ENCODE measurements at regions not wholly inside any gene's neighbourhood (a gene's known extent, or its start where the extent isn't known, plus 50 kb on each side); places are given as distances from the start of the nearest gene placed in this dataset.

DNA sequence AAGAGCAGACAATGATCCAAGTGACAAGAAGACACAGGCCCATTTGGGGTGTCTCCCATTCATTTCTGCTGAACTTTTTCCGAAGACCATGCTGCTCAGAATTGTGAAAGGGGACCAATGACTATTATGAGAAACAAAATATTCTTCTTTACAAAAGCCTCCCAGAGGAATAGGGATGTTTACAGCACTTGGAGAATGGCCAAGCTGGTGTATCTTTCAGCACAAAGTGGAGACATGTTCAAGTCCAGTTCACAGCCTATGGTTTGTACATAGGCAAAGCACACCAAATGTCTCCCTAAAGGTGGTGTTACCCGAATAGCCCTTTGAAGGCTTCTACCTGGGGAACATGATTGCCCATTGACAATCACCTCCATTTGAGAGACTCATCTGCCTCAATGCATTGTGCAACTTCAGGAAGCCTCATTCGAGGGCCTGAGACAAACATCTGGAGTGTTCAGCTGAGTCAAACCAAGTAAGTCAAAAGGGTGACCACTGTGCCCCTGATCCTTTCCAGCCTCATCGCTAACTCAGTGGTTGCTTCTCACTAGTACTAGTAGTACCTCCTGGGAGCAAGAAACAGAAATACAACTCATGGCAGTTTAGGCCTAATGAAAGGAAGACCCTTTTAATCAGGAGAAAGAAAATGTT is 451.0 kb upstream of the MARCKS start:
- no peak for DNase-seq (ENCODE audit: low read depth in 2 of 2)

GRCh38 chr6:113411011-113411410 is 446.1 kb upstream of the MARCKS start:
- no peak for DNase-seq (ENCODE audit: low read depth in 2 of 2)

GRCh38 chr6:113412589-113413357 is 444.4 kb upstream of the MARCKS start:
- DNase-seq (ENCODE audit: low read depth in 2 of 2) = no peak

- no peak for DNase-seq (ENCODE audit: low read depth in 2 of 2)
Measured at GRCh38 chr6:113414511-113414910, 442.6 kb upstream of the MARCKS start.

DNA sequence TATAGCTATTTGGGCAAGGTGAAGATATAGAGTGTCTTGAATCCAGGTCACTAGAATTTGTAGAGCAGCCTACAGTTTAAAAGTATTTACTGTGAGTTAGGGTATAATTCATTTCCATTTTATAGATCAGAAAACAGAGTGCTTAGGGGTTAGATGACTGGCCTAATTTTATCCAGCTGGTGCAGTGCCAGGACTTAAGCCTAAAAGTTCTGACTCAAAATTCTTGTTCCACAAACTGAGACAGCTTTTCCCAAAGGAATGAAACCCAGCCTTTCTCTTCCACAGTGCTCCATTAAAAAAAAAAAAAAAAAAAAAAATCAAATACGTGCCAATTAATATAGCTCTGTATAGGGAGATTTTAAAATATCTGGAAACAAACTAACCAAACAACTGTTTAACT is 441.0 kb upstream of the MARCKS start:
- no peak for DNase-seq (ENCODE audit: low read depth in 2 of 2)

GRCh38 chr6:113420290-113420689 is 436.9 kb upstream of the MARCKS start:
- no peak for DNase-seq (ENCODE audit: low read depth in 2 of 2)

DNA sequence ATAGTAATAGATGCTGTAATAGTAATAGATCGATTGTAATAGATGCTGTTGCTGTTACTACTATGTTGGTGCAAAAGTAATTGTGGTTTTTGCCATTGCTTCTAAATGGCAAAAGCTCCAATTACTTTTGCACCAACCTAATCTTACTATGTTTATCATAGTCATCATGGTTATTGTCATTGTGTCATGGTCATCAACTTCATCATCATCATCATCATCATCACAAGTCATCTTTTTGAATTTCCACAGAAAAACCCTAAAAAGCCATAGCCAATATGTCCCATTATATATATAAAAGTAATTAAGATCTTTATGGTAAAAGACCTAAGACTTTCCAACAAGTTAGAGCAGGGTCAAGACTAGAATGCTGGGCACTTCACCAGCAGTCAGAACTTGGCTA is 435.1 kb upstream of the MARCKS start:
- no peak for DNase-seq (ENCODE audit: low read depth in 2 of 2)

DNA sequence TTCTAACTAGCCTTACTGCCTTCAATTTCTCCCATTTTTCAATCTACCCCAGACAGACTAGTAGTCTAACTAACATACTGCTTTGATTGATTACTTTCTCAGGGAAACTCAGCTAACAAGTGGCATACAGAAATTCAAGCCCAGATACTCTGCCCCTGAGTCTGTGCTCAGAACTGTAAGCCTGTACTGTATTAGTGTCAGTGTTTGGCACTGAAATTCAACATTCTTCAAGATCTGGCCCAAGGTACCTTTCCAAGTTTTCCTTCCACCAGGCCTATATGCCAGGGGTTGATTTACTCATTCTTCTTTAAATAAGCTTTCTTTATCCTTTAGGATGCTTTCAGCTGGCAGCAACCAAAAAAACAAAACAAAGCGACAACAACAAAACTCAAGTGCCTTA is 433.2 kb upstream of the MARCKS start:
- no peak for DNase-seq (ENCODE audit: low read depth in 2 of 2)

DNA sequence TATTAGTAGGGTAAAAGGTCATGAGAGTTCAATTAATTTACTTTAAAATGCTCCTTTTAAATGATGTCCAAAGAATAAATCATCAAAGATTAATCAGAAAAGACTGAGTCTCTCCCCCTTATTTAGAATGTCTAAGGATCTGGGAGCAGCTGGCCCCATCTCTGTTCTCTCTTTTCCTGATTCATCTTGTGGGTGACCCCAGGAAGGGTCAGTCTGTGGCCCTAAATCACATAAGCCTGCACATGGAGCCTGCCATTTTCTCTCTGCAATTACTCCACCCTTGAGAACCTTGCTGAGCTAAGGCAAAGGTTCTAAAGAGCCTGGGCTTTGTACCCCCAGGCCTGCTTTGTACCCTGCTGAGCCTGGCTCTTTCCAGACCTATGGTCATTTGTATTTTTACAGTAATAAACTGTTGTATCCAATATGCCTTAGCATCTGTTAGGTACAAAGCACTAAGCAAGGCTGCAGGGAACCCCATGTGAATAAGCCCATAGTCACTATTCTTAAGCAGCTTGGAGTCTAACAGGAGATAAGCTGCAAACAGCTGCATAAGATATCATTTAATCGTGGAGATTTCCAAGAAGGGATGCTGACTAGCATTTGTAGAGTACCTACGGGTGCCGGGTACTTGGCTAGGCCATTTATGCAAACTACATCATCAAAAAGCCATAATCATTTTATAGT is 431.0 kb upstream of the MARCKS start:
- DNase-seq (ENCODE audit: low read depth in 2 of 2) = no peak

DNA sequence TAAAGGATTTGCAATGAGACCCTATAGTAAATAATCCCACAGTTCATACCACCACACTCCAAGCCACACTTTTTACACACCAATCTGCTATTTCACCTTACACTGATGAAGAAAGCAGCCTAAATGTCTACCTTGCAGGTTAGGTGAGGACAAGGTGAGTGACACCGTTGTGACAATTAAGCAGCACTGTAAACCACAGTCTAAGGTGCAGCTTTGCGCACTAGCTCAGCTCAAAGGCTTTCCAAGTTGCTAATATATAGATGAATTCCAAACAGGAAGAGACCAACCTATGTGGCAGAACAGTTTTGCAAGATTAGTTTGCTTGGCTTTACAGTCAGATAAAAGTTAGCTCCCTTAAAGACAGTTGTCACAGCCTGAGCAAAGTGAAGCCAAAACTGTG is 429.5 kb upstream of the MARCKS start:
- DNase-seq (ENCODE audit: low read depth in 2 of 2) = no peak

GRCh38 chr6:113428702-113429101 is 428.4 kb upstream of the MARCKS start:
- DNase-seq (ENCODE audit: low read depth in 2 of 2) = no peak

DNA sequence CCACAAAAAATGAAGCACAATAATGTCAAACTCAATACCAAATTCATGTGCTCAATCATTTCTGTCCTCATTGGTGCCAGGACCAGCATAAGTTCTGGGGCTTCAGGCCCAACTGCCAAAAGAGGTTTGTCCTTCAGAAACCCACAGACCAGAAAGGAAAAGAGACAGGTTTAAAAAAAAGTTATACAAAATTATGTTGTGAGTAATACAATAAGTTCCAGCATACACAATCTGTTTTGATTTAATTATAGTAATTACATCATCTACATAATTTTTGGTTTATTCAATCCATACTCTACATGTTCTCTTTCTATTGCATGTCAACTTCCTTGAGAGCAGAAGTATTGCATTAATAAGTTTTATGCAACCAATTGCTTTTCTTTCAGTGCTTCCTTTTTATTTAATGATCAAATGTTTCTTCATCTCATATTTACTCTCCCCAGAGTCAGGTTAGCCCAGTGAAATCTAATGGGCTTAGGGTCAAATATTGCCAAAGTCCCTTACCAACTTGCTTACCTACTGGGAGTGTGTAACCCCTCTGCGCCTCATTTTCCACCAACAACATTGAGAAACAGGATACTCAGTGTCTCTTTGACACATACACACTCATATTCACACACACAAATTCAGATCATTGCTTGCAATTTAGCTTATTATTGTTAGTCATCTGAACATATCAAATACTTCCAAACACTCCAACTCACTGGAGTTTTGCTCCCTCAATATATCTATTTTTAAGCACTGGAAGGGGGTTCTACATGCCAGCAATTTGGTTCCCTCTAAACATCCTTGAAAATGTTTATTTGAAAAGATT is 424.4 kb upstream of the MARCKS start:
- no peak for DNase-seq (ENCODE audit: low read depth in 2 of 2)

- DNase-seq (ENCODE audit: low read depth in 2 of 2) = no peak
Measured at GRCh38 chr6:113433335-113433991, 423.7 kb upstream of the MARCKS start.

DNA sequence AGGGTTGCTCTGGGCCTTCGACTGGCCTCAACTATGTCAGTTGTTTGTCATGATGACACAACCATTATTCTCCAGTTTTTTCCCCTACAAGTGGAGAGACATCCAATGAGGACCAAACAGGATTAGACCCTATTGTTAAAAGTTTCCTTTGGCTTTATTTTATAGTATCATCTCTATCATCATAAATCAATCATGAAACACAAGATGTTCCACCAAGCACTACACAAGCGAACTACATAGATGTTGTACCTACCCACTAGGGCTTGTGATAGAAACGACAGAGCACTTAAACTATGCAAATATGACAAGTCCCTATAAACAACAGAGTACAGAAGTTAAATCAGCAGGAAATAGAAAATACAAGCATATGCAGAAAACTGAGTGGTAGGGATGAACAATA is 422.5 kb upstream of the MARCKS start:
- no peak for DNase-seq (ENCODE audit: low read depth in 2 of 2)

DNA sequence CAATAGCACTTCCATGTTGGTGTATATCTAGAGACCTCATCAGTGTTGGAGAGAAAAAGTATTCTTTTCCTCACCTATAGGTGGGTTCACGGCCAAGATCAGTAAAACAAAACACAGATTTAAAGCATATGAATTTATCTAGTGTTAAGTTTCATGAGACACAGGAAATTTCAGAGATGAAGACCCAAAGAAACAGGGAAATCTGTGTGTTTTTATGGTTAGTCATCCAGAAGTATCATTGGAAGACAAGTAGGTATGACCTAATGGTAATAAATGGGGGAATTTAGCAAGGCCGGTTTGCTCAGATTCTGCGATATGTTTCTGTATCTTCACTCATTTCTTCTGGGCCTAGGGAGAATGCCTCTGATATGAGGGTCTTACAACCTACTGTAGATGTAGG is 419.6 kb upstream of the MARCKS start:
- no peak for DNase-seq (ENCODE audit: low read depth in 2 of 2)

- no peak for DNase-seq (ENCODE audit: low read depth in 2 of 2)
Measured at GRCh38 chr6:113439866-113440265, 417.3 kb upstream of the MARCKS start.

- no peak for DNase-seq (ENCODE audit: low read depth in 2 of 2)
Measured at GRCh38 chr6:113442040-113442439, 415.1 kb upstream of the MARCKS start.

GRCh38 chr6:113445201-113445600 is 411.9 kb upstream of the MARCKS start:
- no peak for DNase-seq (ENCODE audit: low read depth in 2 of 2)

DNA sequence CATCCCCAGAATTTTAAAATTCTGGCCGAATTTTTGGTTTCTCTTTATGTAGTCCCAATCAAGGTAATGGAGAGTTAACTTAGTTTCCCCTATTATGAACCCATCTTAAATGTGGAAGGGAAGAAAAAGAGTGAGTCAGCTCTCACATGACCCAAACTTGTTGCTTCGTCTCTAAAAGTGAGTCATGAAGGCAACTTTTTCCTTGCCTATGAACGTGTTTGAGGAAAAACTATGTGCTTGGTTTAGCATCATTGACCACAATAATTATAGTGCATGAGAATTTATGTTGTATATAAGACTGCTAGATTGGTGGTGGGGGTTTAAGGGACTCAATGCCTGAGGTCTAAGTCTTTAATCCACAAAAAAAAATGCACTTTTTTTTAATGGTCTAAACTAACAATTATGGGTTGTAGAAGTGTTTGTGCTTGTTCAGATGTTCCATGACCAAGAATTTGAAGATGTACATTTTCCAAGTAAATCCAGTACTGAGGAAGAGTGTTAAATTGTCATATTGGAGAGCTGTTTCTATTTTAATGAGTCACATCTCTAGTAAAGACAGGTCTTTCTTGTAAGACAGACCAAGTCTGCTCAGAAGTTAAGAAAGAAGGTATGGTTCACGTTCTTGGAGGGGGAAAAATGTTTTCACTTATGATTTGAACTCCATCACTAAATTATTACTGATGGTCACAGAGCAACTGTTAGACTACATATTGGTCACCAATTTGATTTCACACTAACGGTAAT is 409.9 kb upstream of the MARCKS start:
- no peak for DNase-seq (ENCODE audit: low read depth in 2 of 2)

- no peak for DNase-seq (ENCODE audit: low read depth in 2 of 2)
Measured at GRCh38 chr6:113449051-113449450, 408.1 kb upstream of the MARCKS start.

- DNase-seq (ENCODE audit: low read depth in 2 of 2) = no peak
Measured at GRCh38 chr6:113450061-113450465, 407.1 kb upstream of the MARCKS start.

All from activated CD4-positive, alpha-beta T cell treated with anti-CD3 and anti-CD28 coated beads for 24 hours (primary cell).